Effector memory CD8-positive, alpha-beta T cell (primary cell): ENCODE measurements at regions not wholly inside any gene's neighbourhood (a gene's known extent, or its start where the extent isn't known, plus 50 kb on each side); places are given as distances from the start of the nearest gene placed in this dataset.

Experiments used
- ATAC-seq: fragments of 150-1000 bp; cut with Tn5 transposase; replicated peaks from 2 replicates; pipeline ENCODE4 v1.10.0; 2021; ENCODE audit warnings: mild to moderate bottlenecking, moderate library complexity
- DNase-seq, 3 experiments: peaks; one replicate each; pipeline ENCODE4 v3.0.0; 2021
- H3K27ac Mint-ChIP-seq, 2 donors: one replicate each; pipeline ENCODE4 v1.8.0; 2022; ENCODE audit warnings: mild to moderate bottlenecking in 2 of 2, mixed read lengths in 2 of 2, moderate library complexity in 2 of 2
- H3K27me3 Mint-ChIP-seq, 2 donors: one replicate each; pipeline ENCODE4 v1.8.0; 2022; ENCODE audit warnings: mixed read lengths in 2 of 2
- H3K36me3 Mint-ChIP-seq: one replicate; pipeline ENCODE4 v1.8.0; 2022; ENCODE audit warnings: mild to moderate bottlenecking, moderate library complexity, mixed read lengths; ENCODE audit not compliant: insufficient read depth
- H3K4me1 Mint-ChIP-seq, 2 donors: one replicate each; pipeline ENCODE4 v1.8.0; 2022; ENCODE audit warnings: low read depth in 2 of 2, mixed read lengths in 2 of 2
- H3K4me3 Mint-ChIP-seq, 2 donors: one replicate each; pipeline ENCODE4 v1.8.0; 2022; ENCODE audit warnings: mild to moderate bottlenecking in 2 of 2, mixed read lengths in 2 of 2, moderate library complexity in 2 of 2
- H3K9me3 Mint-ChIP-seq, 2 donors: one replicate each; pipeline ENCODE4 v1.8.0; 2022; ENCODE audit warnings: mixed read lengths in 2 of 2

DNA sequence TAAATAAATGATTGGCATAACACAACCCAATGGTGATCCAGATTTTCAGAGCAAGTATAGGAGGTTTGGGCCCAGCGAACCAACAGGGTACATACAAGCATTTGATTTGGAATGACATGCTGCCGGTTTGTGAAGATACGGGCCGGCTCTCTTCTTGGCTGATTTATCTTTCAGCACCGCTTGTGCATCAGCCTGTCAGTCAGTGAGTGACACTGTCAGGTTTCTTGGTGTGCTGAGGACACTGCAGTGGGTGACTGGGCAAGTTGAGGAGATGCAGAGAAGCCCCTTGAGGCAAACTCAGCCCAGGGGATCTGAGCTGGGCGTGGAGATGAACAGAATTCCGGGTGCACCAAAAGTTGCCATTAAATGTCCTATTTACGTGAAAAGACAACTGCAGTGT lies 194.5 kb downstream of the SNX10 start:
- Mint-ChIP-seq H3K4me1 (no peaks in the 10 kb centered on the region), H3K9me3 (no peaks in the 10 kb centered on the region), H3K27me3 (peaks cover 44 to 79% of the 10 kb centered on the region in 2 donors), H3K27ac (no peak overlapping the region), H3K4me3 (no peak overlapping the region), H3K36me3 (no peaks in the 10 kb centered on the region)
- ATAC-seq (no peak), DNase-seq (no peak)

DNA sequence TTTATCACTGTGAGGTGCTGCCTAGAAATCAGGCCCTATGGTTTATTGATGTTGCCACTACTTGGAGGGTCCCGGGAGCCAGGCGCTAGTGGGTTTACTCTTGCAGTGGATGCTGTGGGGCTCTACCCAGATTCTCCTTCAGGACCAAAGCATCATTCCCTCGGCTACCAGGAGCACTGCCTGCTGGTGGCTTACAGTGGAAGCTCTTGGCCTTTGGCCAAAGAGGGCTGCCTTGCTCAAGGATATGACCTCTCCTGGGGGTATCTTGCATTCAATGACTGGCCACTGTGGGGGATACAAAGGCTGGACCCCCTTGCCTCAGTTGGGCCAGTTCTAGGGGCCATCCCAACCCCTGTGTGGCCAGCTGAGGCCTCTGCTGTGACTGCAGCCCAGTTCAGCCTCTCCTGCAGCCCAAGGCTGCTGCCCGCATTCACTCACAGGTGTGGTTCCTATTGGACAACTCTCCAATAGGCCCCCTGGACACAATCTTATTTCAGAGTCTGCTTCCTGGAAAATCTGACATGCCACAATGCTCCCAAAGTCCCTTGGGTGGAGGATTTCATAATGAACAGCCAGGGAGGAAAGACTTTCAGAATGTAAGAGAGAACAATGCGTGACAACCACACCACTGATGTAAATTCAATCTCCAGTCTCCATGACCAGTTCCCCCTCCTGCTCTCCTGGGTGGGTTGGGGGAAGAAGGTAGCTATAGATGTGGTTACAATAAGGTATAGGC lies 196.3 kb downstream of the SNX10 start:
- H3K27me3 Mint-ChIP-seq: peaks cover 34 to 78% of the 10 kb centered on the region in 2 donors
- H3K4me3 Mint-ChIP-seq: no peak overlapping the region
- H3K4me1 Mint-ChIP-seq: no peaks in the 10 kb centered on the region
- no peaks in the 10 kb centered on the region for H3K9me3 Mint-ChIP-seq
- H3K36me3 Mint-ChIP-seq: no peaks in the 10 kb centered on the region
- no peak for DNase-seq
- H3K27ac Mint-ChIP-seq: no peak overlapping the region
- no peak for ATAC-seq

DNA sequence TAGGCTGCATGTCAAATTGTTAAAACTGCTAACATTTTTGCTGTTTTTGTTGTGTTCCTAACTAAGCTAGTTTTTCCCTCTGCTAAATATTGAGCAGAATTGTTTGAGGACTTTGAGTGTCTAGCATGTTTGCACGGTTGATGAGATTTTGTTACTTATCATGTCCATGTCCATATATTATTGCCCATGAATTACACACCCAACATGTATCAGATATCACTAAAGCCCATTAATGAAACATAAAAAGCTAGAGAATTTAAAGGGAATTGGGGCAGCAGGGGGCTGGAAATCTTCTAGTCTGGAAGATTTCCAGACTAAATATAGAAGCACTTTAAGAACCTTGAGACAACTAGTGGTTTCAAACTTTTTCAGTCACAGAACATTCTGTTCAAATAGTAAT lies 197.7 kb downstream of the SNX10 start:
- no peak for ATAC-seq
- Mint-ChIP-seq H3K4me1 (no peaks in the 10 kb centered on the region), H3K27ac (no peak overlapping the region), H3K27me3 (peaks cover 28 to 74% of the 10 kb centered on the region in 2 donors), H3K4me3 (no peak overlapping the region), H3K9me3 (no peaks in the 10 kb centered on the region), H3K36me3 (no peaks in the 10 kb centered on the region)
- DNase-seq: no peak

DNA sequence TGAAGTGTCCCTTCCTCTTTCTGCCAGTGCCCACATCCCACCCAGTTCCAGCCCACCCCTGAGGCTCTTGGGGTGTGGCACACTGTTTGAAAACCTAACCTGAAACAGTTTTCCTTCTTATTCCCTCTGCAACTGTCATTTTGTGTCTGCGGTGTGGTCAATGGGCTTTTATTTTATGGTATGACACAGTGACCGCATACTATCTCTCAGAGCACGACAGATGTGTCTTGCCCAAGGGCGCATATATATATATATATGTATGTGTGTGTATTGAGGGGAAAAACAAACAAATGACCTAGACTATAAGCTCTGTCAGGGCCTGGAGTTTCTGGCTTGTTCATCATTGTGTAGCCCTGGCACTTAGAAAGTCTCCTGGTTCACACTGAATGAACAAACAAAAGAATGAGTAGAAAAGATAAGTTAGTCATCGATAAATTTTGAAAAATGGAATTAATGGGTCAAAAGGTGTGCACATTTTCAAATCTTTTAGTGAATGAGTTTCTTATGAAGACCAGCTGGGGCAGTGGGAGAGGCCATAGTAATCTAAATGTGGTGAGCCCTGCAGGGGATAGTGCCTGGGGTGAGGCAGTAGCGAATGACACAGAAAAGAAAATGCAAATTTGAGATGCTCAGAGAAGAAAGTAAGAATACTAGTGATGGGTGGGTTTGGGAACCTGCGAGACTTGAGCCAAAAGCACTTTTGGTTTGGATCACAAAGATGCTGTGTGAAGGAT lies 198.4 kb downstream of the SNX10 start:
- Mint-ChIP-seq H3K27me3 (peaks cover 31 to 67% of the 10 kb centered on the region in 2 donors), H3K9me3 (no peaks in the 10 kb centered on the region), H3K4me1 (no peaks in the 10 kb centered on the region), H3K36me3 (no peaks in the 10 kb centered on the region), H3K4me3 (no peak overlapping the region), H3K27ac (no peak overlapping the region)
- DNase-seq (no peak), ATAC-seq (no peak)

DNA sequence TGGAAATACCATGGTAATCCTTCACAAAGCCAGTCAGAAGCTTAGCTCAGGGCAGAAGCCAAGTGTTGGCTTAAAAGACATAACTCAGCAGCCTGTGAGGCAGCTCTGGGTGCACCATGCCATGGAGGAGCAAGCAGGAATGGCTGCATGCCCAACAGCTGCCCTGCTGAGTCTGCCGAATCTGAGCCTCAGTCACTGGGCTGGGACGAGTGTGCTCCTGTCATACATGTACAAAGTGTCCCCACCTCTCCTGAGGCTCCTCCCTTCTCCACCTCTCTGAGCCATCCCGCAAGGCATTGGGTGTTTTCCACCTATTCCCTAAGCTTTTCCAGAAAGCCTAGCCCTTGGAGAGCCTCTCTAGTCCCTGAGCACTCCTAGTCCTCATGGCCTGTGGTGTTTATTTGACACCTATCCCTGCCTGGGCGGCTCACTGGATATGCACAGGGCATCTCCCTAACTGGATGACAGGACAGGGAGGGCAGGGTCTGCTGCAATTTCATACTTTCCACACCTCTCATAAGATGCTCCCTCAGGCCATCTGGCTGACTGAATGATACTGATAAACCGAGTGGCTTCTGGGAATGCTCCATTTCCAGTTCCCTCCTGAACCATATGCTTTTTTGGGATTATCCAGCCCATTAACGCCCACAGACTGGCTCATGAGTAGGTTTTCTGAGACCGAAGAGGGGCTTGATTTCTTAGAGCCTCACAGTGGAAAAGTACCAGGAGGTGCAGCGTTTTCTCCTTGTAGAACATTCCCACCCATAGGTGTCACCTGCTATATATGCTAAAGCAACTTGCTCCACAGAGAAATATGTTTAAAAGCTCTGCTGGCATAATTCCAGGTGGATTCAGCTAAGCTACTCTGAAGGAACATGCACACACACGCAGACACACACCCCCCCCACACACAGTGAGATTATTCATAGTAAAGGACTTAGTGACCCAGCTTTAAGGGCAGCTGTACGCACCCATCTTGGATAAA lies 199.3 kb downstream of the SNX10 start:
- no peak overlapping the region for H3K4me3 Mint-ChIP-seq
- no peak overlapping the region for H3K27ac Mint-ChIP-seq
- no peaks in the 10 kb centered on the region for H3K36me3 Mint-ChIP-seq
- no peaks in the 10 kb centered on the region for H3K9me3 Mint-ChIP-seq
- H3K4me1 Mint-ChIP-seq: no peaks in the 10 kb centered on the region
- DNase-seq (no peak), ATAC-seq (no peak)
- peaks cover 31 to 63% of the 10 kb centered on the region in 2 donors for H3K27me3 Mint-ChIP-seq

DNA sequence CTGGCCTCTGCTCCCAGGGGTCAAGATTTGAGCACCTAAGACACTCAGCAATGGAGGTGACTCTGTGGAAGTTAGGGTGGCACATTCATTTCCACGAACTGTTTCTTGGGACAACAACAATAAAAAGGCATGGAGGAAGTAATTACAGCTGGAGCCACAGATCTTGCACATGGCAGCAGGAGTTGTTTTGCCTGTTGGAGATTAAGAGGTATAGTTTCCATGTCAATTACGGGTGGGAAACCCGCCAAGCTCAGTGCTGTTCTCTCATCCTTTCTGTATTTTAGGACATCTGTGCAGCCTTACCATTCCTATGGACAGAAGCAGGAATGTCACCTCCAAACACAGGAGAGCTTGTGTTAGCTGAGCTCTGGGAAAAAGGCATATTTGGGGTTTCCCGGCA lies 201.2 kb downstream of the SNX10 start:
- no peak for ATAC-seq
- H3K4me1 Mint-ChIP-seq: no peaks in the 10 kb centered on the region
- peaks cover 29 to 58% of the 10 kb centered on the region in 2 donors for H3K27me3 Mint-ChIP-seq
- no peaks in the 10 kb centered on the region for H3K9me3 Mint-ChIP-seq
- no peak for DNase-seq
- H3K36me3 Mint-ChIP-seq: no peaks in the 10 kb centered on the region
- H3K27ac Mint-ChIP-seq: no peak overlapping the region
- H3K4me3 Mint-ChIP-seq: no peak overlapping the region

DNA sequence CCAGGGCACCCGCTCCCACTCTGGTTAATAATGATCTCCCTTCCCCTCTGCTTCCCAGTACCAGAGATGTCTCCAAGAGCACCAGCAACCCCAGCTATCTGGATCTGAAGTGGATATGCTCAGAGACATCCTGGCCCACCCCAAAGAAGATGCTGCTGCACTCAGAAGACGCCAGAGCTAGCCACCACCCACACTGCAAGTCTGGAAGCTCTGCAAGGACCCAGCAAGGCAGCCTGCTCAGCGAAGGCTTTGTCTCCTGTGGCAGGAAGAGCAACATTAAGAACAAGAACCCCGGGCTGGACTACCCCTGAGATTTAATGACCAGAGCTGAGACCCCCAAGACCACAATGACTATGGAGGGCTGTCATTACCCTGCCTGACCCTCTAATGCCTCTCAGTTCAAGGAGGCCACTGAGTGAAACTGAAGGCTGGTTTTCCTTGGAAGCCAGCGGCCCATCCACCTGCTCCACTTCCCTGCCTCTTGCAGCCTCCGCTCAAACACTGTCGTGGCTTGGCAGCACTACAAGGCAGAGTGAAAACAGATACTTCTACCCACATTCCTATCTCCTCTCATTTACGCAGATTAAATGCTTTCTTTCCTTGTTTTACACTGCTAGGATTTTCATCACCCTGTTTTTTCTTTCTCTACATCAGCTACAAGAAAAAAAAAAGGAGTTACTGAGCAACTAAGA lies 202.2 kb downstream of the SNX10 start:
- Mint-ChIP-seq H3K4me3 (no peak overlapping the region), H3K9me3 (no peaks in the 10 kb centered on the region), H3K36me3 (no peaks in the 10 kb centered on the region), H3K27ac (no peak overlapping the region), H3K27me3 (peaks cover 18 to 47% of the 10 kb centered on the region in 2 donors), H3K4me1 (no peaks in the 10 kb centered on the region)
- DNase-seq (no peak), ATAC-seq (no peak)

DNA sequence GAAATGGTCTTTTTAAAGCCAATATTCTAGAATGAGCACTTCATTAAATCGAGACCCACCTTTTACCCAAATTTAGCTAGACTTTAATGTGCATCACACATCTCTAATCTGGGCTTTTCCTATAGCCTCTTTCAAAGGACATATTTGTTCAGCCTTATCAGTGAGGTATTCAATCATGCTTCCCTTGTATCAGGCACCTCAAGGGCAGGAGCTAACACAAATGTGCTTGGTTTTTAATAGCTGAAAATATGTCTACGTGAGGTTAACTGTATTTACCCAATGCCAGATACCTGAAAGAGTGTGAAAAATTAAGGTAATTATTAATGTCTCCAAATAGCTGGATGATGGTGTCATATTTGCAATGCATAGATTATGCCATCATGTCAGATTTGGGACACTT lies 203.9 kb downstream of the SNX10 start:
- ATAC-seq (no peak), DNase-seq (no peak)
- no peak overlapping the region for H3K27ac Mint-ChIP-seq
- no peak overlapping the region for H3K4me3 Mint-ChIP-seq
- H3K4me1 Mint-ChIP-seq: no peaks in the 10 kb centered on the region
- no peaks in the 10 kb centered on the region for H3K36me3 Mint-ChIP-seq
- H3K9me3 Mint-ChIP-seq: no peaks in the 10 kb centered on the region
- H3K27me3 Mint-ChIP-seq: peaks cover 11 to 33% of the 10 kb centered on the region in 2 donors

DNA sequence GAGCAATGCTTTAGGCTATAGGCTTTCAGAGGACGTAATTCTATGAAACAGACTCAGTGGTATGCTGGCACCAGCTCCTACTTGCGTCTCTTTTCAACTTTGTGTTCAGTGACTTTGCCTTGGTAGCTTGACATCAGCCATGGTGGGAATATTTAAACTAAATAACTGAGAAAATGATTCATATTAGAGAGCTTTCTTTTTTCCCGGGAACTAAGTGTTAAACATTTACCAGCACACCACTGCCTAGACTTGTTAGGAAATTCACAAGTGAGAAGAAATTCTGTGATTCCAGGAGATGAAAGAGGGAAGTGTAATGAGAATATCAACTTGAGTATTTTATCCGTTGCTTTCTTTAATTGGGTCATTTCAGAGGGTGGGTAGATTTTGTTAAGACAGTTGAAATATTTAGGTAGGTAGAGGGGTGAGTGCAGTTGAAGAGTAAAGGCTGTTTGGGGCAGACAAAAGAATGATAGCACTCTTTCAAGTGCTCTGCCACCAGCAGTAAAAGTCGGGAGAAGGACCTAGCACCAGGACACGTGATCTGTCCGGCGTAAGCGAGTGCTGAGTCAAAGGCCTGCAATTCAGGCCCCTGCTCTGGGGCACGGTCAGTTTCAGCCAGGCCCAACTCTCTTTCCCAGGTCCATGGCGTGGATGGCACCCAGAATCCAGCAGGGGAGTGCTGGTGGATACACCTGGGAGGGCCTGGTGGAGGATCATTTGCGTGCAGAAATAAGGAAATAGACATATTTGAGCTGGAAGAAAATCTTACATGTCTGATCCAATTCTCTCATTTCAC lies 206.3 kb downstream of the SNX10 start:
- Mint-ChIP-seq H3K36me3 (no peaks in the 10 kb centered on the region), H3K27me3 (peaks cover 15 to 16% of the 10 kb centered on the region in 2 donors), H3K27ac (no peak overlapping the region), H3K9me3 (no peaks in the 10 kb centered on the region), H3K4me1 (no peaks in the 10 kb centered on the region), H3K4me3 (no peak overlapping the region)
- ATAC-seq (no peak), DNase-seq (no peak)

DNA sequence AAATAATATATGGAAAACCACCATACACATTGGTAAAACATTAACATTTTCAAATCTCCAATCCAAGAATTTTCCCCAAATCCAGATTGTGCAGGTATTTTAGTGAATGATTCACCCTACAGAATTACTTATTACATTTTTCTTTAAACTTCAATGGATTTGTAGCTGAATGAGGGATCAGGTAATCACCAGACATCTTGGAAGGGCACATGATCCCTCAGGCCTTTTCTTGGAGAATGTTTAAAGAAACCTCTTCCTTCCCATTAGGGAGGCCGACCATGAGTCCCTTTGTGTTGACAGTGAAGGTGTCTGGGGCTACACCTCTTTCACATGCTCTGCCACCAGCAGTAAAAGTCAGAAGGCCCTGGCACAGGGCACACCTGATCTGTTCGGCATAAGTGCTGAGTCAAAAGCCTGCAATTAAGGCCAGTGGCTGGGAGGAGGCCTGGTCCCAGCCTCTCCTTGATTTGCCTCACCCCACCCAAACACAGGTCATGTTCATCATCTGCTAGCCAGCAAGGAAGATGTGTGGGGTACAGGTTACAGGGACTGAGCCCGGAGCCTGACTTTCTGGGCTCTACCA lies 207.7 kb downstream of the SNX10 start:
- DNase-seq (no peak), ATAC-seq (no peak)
- Mint-ChIP-seq H3K27me3 (peaks cover 20 to 26% of the 10 kb centered on the region in 2 donors), H3K36me3 (no peaks in the 10 kb centered on the region), H3K9me3 (no peaks in the 10 kb centered on the region), H3K4me3 (no peak overlapping the region), H3K27ac (no peak overlapping the region), H3K4me1 (no peaks in the 10 kb centered on the region)

DNA sequence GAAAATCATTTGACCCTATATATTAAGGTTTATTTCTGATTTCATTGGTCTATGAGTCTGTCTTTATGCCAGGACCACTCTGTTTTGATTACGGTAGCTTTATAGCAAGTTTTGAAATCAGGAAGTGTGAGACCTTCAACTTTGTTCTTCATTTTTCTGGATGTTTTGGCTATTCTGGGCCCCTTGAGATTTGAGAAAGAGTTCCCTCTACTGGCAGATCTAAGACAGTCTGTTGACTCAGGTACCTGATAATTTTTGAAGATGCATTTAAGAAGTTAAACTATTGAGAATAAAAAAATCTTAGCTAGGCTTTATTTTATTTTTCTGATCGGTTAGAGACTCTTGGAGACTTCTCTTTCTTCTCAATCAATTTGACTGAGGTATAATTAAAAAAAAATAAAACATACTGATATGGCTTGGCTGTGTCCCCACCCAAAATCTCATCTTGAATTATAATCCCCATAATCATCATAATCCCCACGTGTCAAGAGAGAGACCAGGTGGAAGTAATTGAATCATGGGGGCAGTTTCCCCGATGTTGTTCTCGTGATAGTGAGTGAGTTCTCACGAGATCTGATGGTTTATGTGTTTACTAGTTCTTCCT lies 209.2 kb downstream of the SNX10 start:
- H3K27me3 Mint-ChIP-seq: peaks cover 30 to 31% of the 10 kb centered on the region in 2 donors
- H3K27ac Mint-ChIP-seq: no peak overlapping the region
- H3K9me3 Mint-ChIP-seq: no peaks in the 10 kb centered on the region
- no peaks in the 10 kb centered on the region for H3K36me3 Mint-ChIP-seq
- H3K4me1 Mint-ChIP-seq: no peaks in the 10 kb centered on the region
- no peak overlapping the region for H3K4me3 Mint-ChIP-seq
- DNase-seq (no peak), ATAC-seq (no peak)
